SK-N-SH treated with all-trans-retinoic acid at 6 μM for 48 hours (cell line): ENCODE measurements at regions not wholly inside any gene's neighbourhood (a gene's known extent, or its start where the extent isn't known, plus 50 kb on each side); places are given as distances from the start of the nearest gene placed in this dataset.

Experiments
- ATAC-seq: fragments of 200-7000 bp; cut with Tn5 transposase; 3 replicates; pipeline ENCODE4 v1.9.1; 2020; ENCODE audit warnings: mild to moderate bottlenecking, moderate library complexity
- ARNTL ChIP-seq: fragments of 450-650 bp; formaldehyde crosslinking; IDR thresholded peaks from 2 replicates; pipeline ENCODE4 v1.5.0; 2020; ENCODE audit warnings: low read depth, mild to moderate bottlenecking, moderate library complexity, borderline replicate concordance
- BACH2 ChIP-seq: fragments of 250-450 bp; sonication (Bioruptor Pico); IDR thresholded peaks from 2 replicates; pipeline ENCODE4 v1.9.0; 2021; ENCODE audit warnings: mild to moderate bottlenecking, borderline replicate concordance
- CSDC2 ChIP-seq: fragments of 250-450 bp; sonication (Bioruptor Pico); IDR thresholded peaks from 2 replicates; pipeline ENCODE4 v1.5.0; 2020; ENCODE audit warnings: mild to moderate bottlenecking, moderate library complexity
- ESRRG ChIP-seq: fragments of 250-450 bp; sonication (Bioruptor Pico); IDR thresholded peaks from 2 replicates; pipeline ENCODE4 v1.6.1; 2021; ENCODE audit warnings: mild to moderate bottlenecking
- GLIS3 ChIP-seq: fragments of 250-450 bp; sonication (Bioruptor Pico); IDR thresholded peaks from 2 replicates; pipeline ENCODE4 v1.5.0; 2020; ENCODE audit warnings: mild to moderate bottlenecking, moderate library complexity
- ISL1 ChIP-seq: fragments of 250-450 bp; sonication (Bioruptor Pico); IDR thresholded peaks from 2 replicates; pipeline ENCODE4 v2.1.2; 2022; ENCODE audit warnings: mild to moderate bottlenecking, moderate library complexity
- OSR1 ChIP-seq: fragments of 250-450 bp; sonication (Bioruptor Pico); IDR thresholded peaks from 2 replicates; pipeline ENCODE4 v1.8.0; 2022; ENCODE audit warnings: moderate library complexity, mild to moderate bottlenecking, inconsistent platforms
- PPARA ChIP-seq: fragments of 250-450 bp; sonication (Bioruptor Pico); IDR thresholded peaks from 2 replicates; pipeline ENCODE4 v1.5.0; 2020; ENCODE audit warnings: mild to moderate bottlenecking, borderline replicate concordance
- RARB ChIP-seq: fragments of 250-450 bp; sonication (Bioruptor Pico); IDR thresholded peaks from 2 replicates; pipeline ENCODE4 v1.8.0; 2021; ENCODE audit warnings: mild to moderate bottlenecking, moderate library complexity
- SNAI2 ChIP-seq: fragments of 250-450 bp; sonication (Bioruptor Pico); IDR thresholded peaks from 2 replicates; pipeline ENCODE4 v1.5.0; 2020; ENCODE audit warnings: mild to moderate bottlenecking, moderate library complexity
- TCF4 ChIP-seq: fragments of 250-450 bp; sonication (Bioruptor Pico); IDR thresholded peaks from 2 replicates; pipeline ENCODE4 v1.8.0; 2021; ENCODE audit warnings: mild to moderate bottlenecking, moderate library complexity, borderline replicate concordance
- TOX ChIP-seq: fragments of 250-450 bp; sonication (Bioruptor Pico); IDR thresholded peaks from 2 replicates; pipeline ENCODE4 v1.8.0; 2021; ENCODE audit warnings: mild to moderate bottlenecking, moderate library complexity, borderline replicate concordance
- TSHZ2 ChIP-seq: fragments of 250-450 bp; sonication (Bioruptor Pico); IDR thresholded peaks from 2 replicates; pipeline ENCODE4 v1.5.0; 2020; ENCODE audit warnings: mild to moderate bottlenecking, moderate library complexity
- ZC3H10 ChIP-seq: fragments of 250-450 bp; sonication (Bioruptor Pico); IDR thresholded peaks from 2 replicates; pipeline ENCODE4 v1.5.1; 2021; ENCODE audit warnings: mild to moderate bottlenecking, moderate library complexity
- ZFP3 ChIP-seq: fragments of 250-450 bp; sonication (Bioruptor Pico); IDR thresholded peaks from 2 replicates; pipeline ENCODE4 v1.5.0; 2020; ENCODE audit warnings: mild to moderate bottlenecking, moderate library complexity
- ZFP30 ChIP-seq: fragments of 450-650 bp; formaldehyde crosslinking; IDR thresholded peaks from 2 replicates; pipeline ENCODE4 v1.5.0; 2022; ENCODE audit warnings: mild to moderate bottlenecking, moderate library complexity
- ZNF565 ChIP-seq: fragments of 450-650 bp; formaldehyde crosslinking; conservative IDR thresholded peaks from 2 replicates; pipeline ENCODE4 v1.5.0; 2020; ENCODE audit warnings: low read depth, mild to moderate bottlenecking, moderate library complexity
- ZNF70 ChIP-seq: fragments of 450-650 bp; formaldehyde crosslinking; IDR thresholded peaks from 2 replicates; pipeline ENCODE4 v1.5.0; 2020; ENCODE audit warnings: mild to moderate bottlenecking, moderate library complexity
- ZNF8 ChIP-seq: fragments of 450-650 bp; formaldehyde crosslinking; IDR thresholded peaks from 2 replicates; pipeline ENCODE4 v1.5.0; 2020; ENCODE audit warnings: mild to moderate bottlenecking, moderate library complexity
- TF ChIP-seq, protein P1 (sequence below): fragments of 250-450 bp; sonication (Bioruptor Pico); IDR thresholded peaks from 2 replicates; pipeline ENCODE4 v1.8.0; 2020; ENCODE audit warnings: mild to moderate bottlenecking, moderate library complexity, borderline replicate concordance
- TF ChIP-seq, protein P2 (sequence below): fragments of 250-450 bp; sonication (Bioruptor Pico); IDR thresholded peaks from 2 replicates; pipeline ENCODE4 v1.5.1; 2020; ENCODE audit warnings: low read depth, mild to moderate bottlenecking, moderate library complexity
- TF ChIP-seq, protein P3 (sequence below): fragments of 250-450 bp; sonication (Bioruptor Pico); IDR thresholded peaks from 2 replicates; pipeline ENCODE4 v1.5.1; 2021; ENCODE audit warnings: mild to moderate bottlenecking, moderate library complexity

DNA sequence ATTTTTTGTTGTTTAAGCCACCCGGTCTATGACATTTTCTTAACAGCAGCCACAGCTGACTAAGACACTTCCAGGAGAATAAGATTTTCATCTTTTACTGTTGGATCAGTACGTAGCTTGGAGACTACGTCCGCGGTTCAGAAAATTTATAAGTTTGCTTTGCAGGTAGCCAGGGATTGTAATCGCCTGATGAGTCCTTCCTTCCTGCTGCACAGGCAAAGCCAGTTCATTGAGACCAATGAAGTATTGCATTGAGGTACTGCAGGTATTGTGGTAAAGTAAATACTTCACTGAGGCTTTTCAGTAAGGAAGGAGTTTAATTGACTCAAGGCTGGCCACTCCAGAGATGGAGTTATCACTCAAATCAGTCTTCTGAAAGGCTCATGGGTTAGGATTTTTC is 269.4 kb upstream of the ELAC2 start:
- TF ChIP-seq ISL1 (no peak), CSDC2 (CRISPR knock-in tag) (no peak), SNAI2 (CRISPR knock-in tag) (no peak), TSHZ2 (CRISPR knock-in tag) (no peak), TCF4 (no peak), BACH2 (CRISPR knock-in tag) (no peak), PPARA (no peak), ESRRG (CRISPR knock-in tag) (no peak), ZNF565 (CRISPR knock-in tag) (no peak), ZNF8 (CRISPR knock-in tag) (no peak), ZNF70 (CRISPR knock-in tag) (no peak), ZFP30 (CRISPR knock-in tag) (no peak), ZFP3 (CRISPR knock-in tag) (no peak), ARNTL (no peak), ZC3H10 (CRISPR knock-in tag) (no peak), RARB (CRISPR knock-in tag) (no peak)
- TF ChIP-seq, protein P1, sequence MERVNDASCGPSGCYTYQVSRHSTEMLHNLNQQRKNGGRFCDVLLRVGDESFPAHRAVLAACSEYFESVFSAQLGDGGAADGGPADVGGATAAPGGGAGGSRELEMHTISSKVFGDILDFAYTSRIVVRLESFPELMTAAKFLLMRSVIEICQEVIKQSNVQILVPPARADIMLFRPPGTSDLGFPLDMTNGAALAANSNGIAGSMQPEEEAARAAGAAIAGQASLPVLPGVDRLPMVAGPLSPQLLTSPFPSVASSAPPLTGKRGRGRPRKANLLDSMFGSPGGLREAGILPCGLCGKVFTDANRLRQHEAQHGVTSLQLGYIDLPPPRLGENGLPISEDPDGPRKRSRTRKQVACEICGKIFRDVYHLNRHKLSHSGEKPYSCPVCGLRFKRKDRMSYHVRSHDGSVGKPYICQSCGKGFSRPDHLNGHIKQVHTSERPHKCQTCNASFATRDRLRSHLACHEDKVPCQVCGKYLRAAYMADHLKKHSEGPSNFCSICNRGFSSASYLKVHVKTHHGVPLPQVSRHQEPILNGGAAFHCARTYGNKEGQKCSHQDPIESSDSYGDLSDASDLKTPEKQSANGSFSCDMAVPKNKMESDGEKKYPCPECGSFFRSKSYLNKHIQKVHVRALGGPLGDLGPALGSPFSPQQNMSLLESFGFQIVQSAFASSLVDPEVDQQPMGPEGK (CRISPR knock-in tag): no peak
- TF ChIP-seq, protein P2, sequence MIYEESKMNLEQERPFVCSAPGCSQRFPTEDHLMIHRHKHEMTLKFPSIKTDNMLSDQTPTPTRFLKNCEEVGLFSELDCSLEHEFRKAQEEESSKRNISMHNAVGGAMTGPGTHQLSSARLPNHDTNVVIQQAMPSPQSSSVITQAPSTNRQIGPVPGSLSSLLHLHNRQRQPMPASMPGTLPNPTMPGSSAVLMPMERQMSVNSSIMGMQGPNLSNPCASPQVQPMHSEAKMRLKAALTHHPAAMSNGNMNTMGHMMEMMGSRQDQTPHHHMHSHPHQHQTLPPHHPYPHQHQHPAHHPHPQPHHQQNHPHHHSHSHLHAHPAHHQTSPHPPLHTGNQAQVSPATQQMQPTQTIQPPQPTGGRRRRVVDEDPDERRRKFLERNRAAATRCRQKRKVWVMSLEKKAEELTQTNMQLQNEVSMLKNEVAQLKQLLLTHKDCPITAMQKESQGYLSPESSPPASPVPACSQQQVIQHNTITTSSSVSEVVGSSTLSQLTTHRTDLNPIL: no peak
- TF ChIP-seq, protein P3, sequence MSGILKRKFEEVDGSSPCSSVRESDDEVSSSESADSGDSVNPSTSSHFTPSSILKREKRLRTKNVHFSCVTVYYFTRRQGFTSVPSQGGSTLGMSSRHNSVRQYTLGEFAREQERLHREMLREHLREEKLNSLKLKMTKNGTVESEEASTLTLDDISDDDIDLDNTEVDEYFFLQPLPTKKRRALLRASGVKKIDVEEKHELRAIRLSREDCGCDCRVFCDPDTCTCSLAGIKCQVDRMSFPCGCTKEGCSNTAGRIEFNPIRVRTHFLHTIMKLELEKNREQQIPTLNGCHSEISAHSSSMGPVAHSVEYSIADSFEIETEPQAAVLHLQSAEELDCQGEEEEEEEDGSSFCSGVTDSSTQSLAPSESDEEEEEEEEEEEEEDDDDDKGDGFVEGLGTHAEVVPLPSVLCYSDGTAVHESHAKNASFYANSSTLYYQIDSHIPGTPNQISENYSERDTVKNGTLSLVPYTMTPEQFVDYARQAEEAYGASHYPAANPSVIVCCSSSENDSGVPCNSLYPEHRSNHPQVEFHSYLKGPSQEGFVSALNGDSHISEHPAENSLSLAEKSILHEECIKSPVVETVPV (CRISPR knock-in tag): no peak
- ATAC-seq: no peak

GRCh38 chr17:13283606-13284005 is 265.8 kb upstream of the ELAC2 start:
- no peak for TF ChIP-seq ZNF70 (CRISPR knock-in tag)
- TF ChIP-seq, protein P1 (CRISPR knock-in tag): no peak
- no peak for TF ChIP-seq SNAI2 (CRISPR knock-in tag)
- TF ChIP-seq TOX (CRISPR knock-in tag): no peak
- ATAC-seq: no peak

DNA sequence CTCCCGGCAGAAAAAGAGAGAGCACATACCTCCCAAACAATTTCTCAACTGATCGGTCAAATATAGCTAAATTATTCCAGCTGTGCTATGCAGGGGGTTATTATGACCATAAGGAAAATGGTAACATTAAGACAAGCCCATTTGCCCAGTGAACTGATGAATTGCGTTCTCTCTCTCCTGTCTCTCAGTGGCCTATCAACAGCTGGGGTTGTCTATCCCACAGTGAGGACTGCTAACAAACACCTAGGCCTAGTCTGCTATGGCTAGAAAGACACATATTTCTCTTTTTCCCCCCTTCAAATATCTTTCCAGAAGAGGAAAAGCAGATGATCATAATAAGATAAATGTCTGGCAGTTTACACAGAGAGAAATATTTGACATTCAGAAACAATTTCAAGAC is 263.8 kb upstream of the ELAC2 start:
- no peak for ATAC-seq
- no peak for TF ChIP-seq TSHZ2 (CRISPR knock-in tag)
- no peak for TF ChIP-seq ZNF8 (CRISPR knock-in tag)
- TF ChIP-seq ARNTL: no peak
- no peak for TF ChIP-seq OSR1 (CRISPR knock-in tag)
- TF ChIP-seq, protein P2: no peak
- TF ChIP-seq CSDC2 (CRISPR knock-in tag): no peak
- no peak for TF ChIP-seq TCF4
- no peak for TF ChIP-seq GLIS3 (CRISPR knock-in tag)
- no peak for TF ChIP-seq ESRRG (CRISPR knock-in tag)
- no peak for TF ChIP-seq ZC3H10 (CRISPR knock-in tag)
- TF ChIP-seq ZFP30 (CRISPR knock-in tag): no peak
- no peak for TF ChIP-seq TOX (CRISPR knock-in tag)
- TF ChIP-seq ZNF70 (CRISPR knock-in tag): no peak
- no peak for TF ChIP-seq PPARA
- no peak for TF ChIP-seq ZNF565 (CRISPR knock-in tag)
